ENCODE measurements at regions not wholly inside any gene's neighbourhood (a gene's known extent, or its start where the extent isn't known, plus 50 kb on each side); places are given as distances from the start of the nearest gene placed in this dataset.

DNA sequence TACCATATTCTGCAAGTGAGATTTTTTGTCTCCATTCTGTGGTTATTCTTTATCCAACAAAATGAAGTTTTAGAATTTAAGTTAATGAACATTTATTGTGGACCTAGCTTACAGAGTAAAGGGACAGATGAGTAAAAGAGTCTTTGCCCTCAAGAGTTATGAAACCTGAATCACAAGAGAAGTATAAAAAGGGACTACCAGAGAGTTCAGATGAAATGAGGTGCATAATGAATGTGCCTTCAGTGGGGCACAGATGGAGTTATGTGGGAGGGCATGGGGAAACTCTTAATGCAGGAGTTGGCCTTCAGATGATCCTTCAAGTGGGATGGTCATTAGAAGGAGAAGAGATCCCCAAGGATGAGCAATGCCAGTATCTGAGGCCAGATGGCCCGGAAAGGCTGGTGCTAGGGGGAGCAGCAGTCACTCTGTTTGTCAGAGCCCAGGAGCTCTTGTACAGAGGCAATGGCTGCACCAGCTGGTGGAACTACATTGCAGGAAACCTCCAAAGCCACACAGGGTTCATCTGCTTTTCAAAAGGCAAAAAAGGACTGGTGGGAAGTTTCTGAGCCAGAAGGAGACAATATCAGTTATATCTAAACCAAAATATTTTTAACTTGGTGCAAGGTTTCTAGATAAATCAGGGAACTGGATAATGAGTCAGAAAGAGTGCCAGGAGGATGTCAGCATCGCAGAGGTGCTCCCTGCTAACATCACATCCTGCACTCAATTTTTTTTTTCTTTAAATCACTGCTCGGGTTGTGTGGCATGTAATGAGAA lies 162.0 kb downstream of the KLF6 start:
- DNase-seq: no peak

DNA sequence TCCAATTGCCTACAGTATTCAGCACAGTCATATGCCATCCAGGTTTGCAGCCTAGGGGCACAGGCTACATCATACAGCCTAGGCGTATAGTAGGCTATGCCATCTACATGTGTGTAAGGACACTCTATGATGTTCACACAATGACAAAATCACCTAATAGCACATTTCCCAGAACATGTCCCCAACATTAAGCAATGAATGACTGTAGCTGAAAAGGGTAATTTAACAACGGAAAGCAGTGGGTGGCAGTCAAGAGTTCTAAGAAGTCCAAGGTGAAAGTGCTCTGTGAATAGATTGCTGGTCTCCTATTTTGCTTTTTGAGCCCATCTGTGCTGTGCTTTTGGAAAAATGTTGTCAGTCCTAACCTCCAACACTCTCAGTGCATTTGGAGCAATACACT lies 162.6 kb downstream of the KLF6 start:
- DNase-seq: peak in 1 of 2 donors; percentile 14

DNA sequence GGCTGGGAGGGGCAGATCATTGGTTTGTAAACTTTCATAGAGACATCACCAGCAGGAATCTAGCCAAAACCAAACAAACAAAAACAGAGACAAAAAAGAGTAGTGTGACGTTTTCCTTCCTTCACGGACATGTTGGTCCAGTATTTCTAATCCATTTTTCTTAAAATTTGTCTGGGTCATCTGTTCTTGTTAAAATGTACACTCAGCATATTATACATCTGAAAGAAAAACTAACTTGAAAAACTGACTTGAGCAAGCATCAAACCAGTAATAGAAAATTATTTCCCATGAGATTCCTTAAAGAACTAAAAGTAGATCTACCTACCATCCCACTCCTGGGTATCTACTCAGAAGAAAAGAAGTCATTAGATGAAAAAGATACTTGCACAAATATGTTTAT lies 164.2 kb downstream of the KLF6 start:
- DNase-seq: no peak

DNA sequence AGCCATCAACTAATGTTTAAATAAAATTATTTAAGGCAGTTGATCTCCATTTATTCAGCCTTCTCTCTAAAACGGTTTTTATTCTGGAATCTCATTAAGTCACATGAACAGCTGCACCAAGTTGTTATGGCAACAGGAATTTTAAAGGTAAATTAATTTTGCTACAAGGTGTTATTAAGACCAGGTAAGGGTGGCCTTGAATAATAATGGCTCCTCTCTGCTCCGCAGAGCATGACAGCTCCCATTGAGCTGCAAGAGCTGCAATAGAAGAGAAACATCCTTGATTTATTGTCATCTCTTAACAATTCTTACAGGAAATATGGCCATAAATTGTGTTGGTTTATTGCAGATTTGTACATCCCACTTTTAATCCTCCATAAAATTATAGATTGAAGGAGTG lies 165.8 kb downstream of the KLF6 start:
- DNase-seq: no peak

DNA sequence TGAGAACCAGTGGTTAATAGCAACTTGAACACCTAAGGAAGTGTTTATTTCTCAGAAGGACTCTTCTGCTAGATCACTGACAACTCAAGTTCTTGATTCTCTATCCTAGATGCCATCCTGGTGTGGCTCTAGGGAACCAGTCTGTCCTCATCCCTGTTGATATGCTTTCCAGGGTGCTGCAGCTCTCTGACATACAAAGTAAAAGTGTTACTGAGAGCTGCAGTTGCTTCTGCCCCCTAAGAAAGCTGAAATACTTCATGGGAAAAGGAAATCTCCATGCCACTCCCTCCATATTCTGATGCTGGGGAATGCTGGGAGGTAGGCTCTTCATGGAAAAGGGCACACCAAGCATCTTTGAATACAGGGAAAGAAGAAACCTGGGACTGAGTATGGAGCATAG lies 168.1 kb downstream of the KLF6 start:
- no peak for DNase-seq

DNA sequence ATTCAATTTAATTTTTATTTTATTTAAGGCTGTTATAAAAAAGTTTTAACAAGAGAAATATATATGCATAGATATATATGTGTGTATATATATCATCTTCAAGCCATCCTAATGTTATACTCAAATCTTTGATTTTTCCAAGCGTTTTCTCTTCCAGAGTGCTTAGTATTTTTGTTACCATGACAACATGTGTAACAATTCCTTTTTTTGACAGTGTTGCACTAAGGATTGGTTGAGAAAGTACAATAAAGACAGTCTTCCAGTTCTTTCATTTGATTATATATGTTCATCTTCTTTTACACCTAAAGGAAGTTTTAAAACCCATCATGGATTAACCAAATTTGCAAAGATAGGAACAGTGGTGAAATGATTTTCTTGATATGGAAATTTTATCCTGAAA lies 171.7 kb downstream of the KLF6 start:
- DNase-seq: no peak

DNA sequence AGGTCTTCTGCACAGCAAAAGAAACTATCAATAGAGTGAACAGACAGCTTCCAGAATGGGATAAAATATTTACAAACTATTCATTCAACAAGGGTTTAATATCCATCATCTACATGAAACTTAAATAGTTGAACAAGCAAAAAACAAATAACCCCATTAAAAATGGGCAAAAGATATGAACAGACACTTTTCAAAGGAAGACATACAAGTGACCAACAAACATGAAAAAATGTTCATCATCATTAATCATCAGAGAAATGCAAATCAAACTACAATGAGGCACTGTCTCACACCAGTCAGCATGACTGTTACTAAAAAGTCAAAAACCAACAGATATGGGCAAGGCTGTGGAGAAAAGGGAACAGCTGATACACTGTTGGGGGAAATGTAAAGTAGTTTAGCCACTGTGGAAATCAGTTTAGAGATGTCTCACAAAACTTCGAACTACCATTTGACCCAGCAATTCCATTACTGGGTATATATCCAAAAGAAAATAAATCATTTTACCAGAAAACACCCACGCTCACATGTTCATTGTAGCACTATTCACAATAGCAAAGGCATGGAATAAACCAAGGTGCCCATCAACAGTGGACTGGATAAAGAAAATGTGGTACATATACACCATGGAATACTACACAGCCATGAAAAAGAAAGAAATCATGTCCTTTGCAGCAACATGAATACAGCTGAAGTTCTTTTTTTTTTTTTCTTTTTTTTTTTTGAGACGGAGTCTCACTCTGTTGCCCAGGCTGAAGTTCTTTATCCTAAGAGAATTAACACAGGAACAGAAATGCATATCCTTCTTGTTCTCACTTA lies 172.6 kb downstream of the KLF6 start:
- DNase-seq: no peak

DNA sequence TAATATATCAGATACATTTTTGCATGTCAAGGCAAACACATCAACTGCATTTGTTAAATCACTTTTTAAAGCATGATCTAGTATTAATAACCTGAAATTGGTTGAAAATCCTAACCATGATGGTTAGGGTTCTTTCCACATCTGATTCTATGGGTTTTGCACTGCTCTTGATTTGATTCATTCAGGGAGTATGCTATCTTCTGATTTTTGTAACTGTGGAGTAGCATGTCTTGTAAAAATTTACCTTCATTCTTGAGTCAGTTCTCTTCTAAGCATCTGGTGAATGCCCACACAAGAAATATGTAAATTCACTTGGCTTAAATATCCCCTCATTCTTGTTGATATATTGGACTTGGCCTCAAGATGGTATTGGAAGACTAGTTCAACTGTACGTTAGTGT lies 178.7 kb downstream of the KLF6 start:
- no peak for DNase-seq

DNA sequence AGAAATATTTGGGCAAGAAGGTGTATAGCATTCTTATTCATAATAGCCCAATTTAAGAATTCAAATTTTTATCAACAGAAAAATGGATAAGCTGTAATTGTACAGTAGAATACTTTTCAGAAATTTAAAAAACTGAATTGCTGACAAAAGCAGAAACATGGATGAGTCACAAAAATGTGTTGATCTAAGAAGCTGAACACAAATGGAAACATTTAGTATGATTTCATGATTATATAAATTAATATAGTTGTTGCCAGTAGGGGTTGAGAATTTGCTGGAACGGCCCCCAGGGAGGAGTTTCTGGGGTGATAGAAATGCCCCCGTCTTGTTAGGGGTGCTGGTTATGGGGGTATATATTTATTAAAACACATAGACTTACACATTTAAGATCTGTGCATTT lies 179.1 kb downstream of the KLF6 start:
- DNase-seq: no peak

DNA sequence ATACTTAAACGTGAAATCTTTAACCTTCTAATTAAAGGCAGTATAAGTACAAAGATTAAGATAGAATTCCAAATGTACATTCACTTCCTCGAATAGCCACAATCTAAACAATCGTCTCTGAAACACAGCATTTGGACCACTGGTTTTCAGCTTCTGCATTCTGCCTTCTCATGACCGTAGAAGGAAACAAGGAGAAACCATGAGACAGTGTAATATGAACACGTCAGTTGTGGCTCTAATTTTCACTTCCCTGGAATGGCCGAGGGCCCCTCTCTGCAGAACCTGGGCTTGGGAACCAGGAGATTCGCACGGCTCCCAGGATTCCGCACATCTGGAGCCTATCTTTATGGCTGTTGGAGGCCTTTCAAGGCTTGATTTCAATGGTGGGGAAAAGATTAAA lies 189.3 kb downstream of the KLF6 start:
- DNase-seq: no peak

DNA sequence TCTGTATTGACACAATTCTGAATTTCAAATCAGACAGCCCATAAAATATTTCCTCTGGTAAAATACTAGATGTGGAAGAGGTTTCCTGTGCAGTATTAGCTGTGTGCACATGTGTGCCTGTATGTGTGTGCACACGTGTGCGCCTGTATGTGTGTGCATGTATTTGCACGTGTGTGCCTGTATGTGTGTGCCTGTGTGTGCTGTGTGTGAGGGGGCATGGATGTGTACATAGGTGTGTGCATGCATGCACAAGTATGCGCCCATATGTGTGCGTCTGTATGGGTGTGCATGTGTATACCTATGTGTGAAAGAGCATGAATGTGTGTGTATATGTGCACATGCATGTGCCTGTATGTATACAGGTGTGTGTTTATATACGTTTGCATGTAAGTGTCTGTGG lies 191.4 kb downstream of the KLF6 start:
- no peak for DNase-seq

DNA sequence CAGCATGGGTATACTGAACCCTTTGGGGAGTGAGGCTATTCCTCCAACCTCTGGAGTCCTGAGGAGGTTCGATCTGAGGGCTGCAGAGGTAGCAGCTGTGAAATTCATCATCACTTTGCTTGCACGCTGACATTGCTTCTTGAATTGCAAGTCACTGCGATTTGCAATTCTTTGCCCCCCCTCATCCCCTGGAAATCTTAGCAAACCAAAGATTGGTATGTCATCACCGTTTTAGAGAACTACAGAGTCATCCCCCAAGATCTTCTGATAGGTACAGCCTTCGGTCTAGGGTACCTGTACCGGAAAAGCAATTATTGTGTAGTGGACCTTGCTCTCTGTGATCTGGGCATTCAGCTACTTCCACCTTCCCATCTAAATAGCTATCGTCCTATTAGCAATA lies 192.6 kb downstream of the KLF6 start:
- DNase-seq: no peak

DNA sequence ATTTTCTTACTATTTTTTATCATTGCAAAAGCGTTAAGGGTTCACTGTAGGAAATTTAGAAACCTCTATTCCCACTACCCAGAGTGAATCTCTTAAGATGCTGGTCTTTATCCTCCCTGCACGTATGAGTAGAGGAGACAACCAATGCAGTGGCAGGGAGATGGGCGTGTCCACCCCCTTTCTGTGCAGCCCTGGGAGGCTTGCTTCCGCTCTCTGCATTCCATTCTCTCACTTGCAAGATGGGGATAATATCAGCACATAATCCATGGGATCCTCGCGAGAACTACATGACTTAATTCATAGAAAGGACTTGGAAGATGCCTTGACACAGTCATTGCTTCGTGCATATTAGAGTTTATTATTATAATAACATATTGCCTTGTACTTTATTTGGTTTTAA lies 196.2 kb downstream of the KLF6 start:
- DNase-seq: no peak

DNA sequence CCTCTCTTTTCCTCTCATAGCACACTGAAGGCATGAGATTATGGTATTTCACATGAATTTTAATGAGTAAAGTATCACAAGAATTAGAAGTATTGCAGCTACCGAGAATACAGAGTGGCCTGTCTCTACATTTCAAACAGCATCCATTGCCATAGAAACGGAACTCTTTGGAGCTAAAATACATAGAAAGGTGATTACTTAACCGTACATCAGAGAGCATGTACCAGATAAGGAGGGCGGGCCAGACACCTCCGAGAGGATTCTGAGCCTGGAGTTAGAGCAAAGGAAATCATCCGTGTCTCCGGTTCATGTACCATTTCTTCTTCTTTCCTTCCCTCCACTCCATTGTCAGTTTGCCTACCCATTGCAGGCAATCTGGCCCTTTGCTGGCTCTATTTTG lies 196.7 kb downstream of the KLF6 start:
- no peak for DNase-seq

DNA sequence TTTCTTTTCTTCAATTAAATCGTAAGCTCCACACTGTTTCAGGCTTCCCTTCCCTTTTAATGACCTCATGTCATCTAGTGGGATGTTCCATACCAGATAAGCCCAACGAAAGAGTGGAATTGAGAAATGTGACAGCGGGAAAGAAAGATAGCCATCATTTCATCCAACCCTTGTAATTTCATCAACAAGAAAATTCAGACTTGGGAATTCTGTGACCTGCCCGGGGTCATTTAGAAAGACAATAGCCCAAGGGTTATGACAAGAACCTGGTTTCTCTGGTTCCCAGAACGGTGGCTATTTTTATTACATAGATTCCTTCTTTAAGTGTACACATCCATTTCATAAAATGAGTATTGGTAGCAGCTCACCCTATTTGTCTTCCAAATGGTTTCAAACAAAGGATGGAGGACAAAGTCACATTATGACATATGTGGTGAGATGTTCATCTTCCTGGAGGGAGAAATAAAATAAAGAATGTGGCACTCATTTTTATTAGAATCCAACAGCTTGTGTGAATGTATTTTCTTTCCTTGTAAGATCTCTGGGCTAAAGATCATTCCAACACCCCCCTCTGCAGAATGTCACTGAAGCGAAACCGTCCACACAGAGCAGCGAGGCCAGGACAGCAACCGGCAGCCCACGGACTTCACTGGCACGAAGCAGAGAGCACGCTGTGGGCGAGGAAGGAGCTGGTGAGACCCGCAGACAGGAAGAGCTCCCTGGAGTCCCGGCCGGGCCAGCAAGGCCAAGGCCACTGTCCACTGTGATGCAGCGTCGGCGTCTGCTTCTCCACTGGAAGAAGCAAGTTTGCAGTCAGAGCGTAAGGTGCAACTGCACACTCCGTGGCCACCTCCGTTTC lies 199.9 kb downstream of the KLF6 start:
- no peak for DNase-seq

DNA sequence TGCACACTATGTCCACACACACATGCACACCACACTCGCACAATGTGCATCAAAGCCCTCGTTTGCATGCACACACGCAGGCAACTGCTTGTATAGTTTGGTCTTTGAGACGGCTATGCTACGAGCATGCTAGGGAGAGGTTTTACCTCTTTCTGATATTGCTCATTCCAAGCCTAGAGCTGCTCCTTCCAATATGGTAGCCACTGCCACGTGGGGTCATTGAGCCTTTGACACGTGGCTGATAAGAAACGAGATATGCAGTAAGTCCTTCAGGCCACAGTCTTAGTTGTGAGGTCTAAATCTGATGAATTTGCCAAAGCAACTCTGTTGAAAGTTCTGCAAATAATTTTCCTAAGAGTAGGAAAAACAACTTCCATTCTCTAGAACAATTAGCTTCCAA lies 204.4 kb downstream of the KLF6 start:
- no peak for DNase-seq

DNA sequence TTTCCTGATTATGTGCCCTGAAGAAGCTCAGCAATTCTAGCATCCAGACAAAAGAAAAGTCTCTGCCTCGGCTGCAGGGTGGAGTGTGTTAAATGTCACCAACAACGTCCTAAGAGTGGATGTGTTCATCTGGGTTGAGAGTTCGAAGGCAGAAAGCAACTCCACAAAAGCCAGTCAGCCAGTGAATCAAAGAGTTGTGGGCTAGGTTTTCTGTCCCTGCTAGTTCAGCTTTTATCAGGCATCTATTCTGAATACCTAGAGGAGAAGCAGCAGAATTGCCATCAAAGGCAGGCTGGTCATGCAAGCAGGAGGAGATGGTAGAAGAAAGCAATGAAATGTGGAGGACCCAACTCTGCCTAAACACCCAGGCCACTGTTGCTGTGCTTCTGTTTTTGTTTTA lies 205.2 kb downstream of the KLF6 start:
- DNase-seq: no peak

DNA sequence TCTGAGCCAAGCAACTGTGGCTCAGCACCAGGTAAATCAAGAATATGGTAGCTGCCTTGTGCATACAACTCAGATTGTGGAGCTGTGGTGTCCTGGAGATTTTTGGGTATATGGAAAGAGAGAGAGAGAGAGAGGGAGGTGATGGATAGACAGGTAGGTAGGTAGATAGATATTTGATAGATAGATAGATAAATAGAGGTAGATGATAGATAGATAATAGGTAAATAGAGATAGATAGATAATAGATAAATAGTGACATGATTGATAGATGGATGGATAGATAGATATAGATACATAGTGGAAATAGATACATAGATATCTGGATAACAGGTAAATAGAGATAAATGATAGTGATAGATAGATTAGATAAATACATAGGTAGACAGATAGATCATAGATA lies 206.3 kb downstream of the KLF6 start:
- DNase-seq: no peak

DNA sequence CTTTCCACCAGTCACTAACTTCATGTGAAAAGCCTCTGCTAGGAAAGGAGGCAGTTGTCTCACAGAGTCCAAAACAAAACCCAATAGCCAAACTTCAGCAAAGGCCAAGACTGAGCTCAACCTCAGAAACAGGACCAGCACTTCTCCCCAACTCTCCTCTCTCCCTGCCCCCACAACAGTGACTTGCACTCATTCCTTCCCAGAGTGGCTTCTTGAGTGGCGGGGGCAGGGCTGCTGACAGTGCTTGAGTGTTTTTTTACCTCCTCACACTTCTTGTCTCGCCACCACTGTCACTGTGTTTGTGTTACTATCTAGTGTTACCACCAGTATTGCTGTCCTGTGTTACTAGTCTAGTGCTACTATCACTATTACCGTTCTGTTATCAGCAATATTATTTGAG lies 206.8 kb downstream of the KLF6 start:
- DNase-seq: no peak

DNA sequence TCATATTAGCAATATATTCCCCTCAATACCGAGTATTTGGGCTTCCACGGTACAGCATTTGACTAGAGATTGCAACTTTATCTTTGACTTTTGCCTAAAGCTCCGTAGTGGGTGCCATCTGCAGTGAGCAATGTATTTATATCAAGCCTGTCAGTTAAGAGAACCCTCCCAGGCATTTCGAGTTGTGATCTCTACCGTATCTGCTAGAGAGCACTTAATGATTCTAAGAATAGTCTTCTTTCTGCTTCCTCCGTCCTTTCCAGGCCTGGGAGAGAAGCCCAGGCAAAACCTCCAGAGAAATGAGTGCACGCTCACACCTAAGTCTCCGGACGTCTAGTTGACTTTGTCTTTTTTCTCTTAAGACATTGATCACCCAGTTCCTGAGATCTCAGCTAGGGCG lies 210.6 kb downstream of the KLF6 start:
- no peak for DNase-seq

DNA sequence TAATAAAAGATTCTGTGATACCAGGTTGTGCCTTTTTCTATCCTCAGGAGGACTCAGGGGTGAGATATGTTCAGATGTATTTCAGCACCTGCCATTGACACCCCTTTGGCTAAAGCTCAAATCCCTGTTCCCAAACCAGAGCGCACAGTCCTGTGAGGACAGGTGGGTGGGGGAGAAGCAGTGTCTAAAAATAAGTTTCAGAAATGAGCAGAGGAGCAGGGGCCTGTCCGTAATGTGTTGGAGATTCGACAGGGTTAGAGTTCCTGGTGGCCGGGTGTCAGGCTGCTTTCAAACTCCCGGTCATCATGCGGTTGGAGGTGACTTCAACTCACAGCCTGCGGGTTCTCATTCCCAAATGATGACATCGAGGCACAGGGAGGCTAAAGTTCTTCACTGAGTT lies 211.5 kb downstream of the KLF6 start:
- DNase-seq: no peak

DNA sequence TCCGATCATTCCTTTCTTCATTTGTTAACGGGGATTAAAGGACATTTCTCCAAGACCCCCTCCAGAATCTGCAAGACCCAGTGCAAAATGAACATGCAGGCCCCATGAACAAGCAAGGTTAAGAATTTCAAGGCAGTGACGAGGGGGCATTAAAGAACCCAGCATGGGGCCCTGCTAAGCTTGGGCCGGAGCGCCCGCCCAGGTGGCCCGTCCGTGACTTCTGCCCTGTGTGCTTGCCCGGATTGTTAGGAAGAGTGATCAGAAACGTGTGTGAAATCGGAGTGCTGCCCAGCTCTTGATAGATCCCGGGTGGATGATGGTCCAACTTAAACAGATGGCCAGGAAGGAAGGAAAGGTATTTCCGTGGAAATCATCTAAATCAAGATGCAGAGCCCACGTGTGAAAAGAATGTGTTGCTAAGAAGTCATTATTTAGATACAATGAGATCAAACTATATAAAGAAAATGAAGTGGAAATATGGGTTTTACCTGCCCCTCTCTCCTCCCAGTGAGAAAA lies 213.6 kb downstream of the KLF6 start:
- DNase-seq: no peak

DNA sequence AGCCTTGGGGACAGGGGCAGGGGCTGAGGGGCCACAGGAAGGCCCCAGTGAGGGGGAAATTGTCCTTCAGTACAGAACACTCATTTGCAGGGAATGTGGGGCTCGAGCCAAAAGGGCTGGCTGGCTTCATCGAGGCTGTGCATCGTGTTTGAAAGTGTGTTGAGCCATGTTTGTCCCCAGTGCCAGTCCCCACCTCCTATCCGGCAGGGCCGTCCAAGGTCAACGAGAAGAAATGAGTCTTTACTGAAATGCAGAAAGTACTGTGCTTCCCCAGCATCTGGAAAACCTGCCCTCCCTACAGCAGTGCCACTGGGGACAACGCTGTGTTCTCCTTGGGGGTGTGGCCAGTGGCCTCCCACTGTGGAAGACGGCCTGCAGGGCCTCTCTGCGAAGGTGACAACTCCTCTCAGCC lies 214.1 kb downstream of the KLF6 start:
- DNase-seq: no peak
